ENCODE measurements at regions not wholly inside any gene's neighbourhood (a gene's known extent, or its start where the extent isn't known, plus 50 kb on each side); places are given as distances from the start of the nearest gene placed in this dataset.

GRCh38 chr2:58540681-58541080 is 299.6 kb upstream of the FANCL start:
- TF ChIP-seq HDGF (IDR thresholded peaks at IDR 0.05; ENCODE audit: borderline replicate concordance) (no peak), ARNT (IDR thresholded peaks at IDR 0.05) (no peak), ZNF384 (IDR thresholded peaks at IDR 0.05) (no peak), ELF4 (IDR thresholded peaks at IDR 0.05) (no peak), LEF1 (IDR thresholded peaks at IDR 0.05; ENCODE audit: borderline replicate concordance) (no peak), BHLHE40 (IDR thresholded peaks at IDR 0.05; ENCODE audit: borderline replicate concordance) (no peak), PKNOX1 (IDR thresholded peaks at IDR 0.05) (no peak), FOXM1 (IDR thresholded peaks at IDR 0.05; ENCODE audit: borderline replicate concordance) (no peak), TARDBP (IDR thresholded peaks at IDR 0.05) (no peak), FOXA1 (IDR thresholded peaks at IDR 0.05) (no peak)
- DNase-seq (ENCODE audit: extremely low spot score) = no peak
- ChIA-PET CTCF (no interaction called here), POLR2A (no interaction called here)

- DNase-seq (ENCODE audit: extremely low spot score) = peak; percentile 22
- TF ChIP-seq CTBP1 (IDR thresholded peaks at IDR 0.05; ENCODE audit: borderline replicate concordance) (peak; percentile 63; the same call in 1 of the 2 replicates), FOXM1 (IDR thresholded peaks at IDR 0.05; ENCODE audit: borderline replicate concordance) (no peak), FOXK2 (IDR thresholded peaks at IDR 0.05) (no peak), TARDBP (IDR thresholded peaks at IDR 0.05) (no peak), SP1 (IDR thresholded peaks at IDR 0.05) (no peak), ZNF384 (IDR thresholded peaks at IDR 0.05) (no peak), HDGF (IDR thresholded peaks at IDR 0.05; ENCODE audit: borderline replicate concordance) (no peak), SUZ12 (IDR thresholded peaks at IDR 0.05) (no peak), PKNOX1 (IDR thresholded peaks at IDR 0.05) (peak; percentile 42; the same call in 1 of the 2 replicates), ELF4 (IDR thresholded peaks at IDR 0.05) (no peak), L3MBTL2 (conservative IDR thresholded peaks at IDR 0.05) (no peak), LEF1 (IDR thresholded peaks at IDR 0.05; ENCODE audit: borderline replicate concordance) (no peak), FOXA1 (IDR thresholded peaks at IDR 0.05) (peak; percentile 76; the same call in 1 of the 2 replicates), NFRKB (IDR thresholded peaks at IDR 0.05) (no peak), BHLHE40 (IDR thresholded peaks at IDR 0.05; ENCODE audit: borderline replicate concordance) (no peak), ARNT (IDR thresholded peaks at IDR 0.05) (no peak)
- CTCF ChIA-PET = no interaction called here
- POLR2A ChIA-PET = no interaction called here
Measured at GRCh38 chr2:58539973-58540372, 298.8 kb upstream of the FANCL start.

DNA sequence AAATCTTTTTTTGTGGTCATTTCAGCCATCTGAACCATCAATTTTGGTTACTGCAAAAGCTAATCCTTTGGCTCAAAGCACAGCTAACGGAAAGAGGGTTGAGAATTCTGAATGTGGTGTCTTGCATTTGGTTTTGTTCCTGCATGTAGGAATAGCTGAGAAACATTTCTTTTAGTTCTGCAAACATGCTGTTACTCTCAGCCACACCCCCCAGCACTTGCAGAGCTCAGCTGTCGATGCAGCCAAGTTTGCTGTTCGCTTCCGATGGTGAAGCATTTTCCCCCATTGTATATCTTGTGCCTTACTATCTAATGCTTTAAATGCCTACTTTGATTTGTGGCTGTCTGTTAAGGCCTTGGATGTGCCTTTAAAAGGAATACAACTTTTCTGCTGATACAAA is 294.9 kb upstream of the FANCL start:
- ChIA-PET CTCF (no interaction called here), POLR2A (no interaction called here)
- no peak for TF ChIP-seq FOXA1 (IDR thresholded peaks at IDR 0.05)
- no peak for TF ChIP-seq L3MBTL2 (conservative IDR thresholded peaks at IDR 0.05)
- TF ChIP-seq BHLHE40 (IDR thresholded peaks at IDR 0.05; ENCODE audit: borderline replicate concordance) = no peak
- DNase-seq (ENCODE audit: extremely low spot score) = no peak

DNA sequence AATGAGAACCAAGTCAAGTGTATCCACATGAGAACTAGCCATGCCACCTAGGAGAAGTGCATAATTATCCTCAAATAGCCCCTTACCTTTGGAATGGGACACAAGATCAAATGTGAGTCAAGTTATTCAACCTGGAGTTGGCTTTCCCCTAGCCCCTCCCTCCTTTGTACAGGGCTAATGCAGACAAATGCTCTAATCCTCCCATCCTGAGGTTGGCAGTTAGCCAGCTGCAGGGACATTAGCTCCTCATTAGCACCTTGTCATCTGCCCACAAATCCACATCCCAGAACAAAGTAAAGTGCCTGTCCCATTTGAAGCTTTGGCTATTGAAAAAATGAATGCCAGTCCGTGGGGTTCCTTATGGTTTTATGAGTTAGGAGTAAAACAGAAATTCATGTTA is 294.1 kb upstream of the FANCL start:
- ChIA-PET CTCF (no interaction called here), POLR2A (no interaction called here)
- TF ChIP-seq ARNT (IDR thresholded peaks at IDR 0.05) (no peak), FOXM1 (IDR thresholded peaks at IDR 0.05; ENCODE audit: borderline replicate concordance) (no peak), NFRKB (IDR thresholded peaks at IDR 0.05) (no peak), PKNOX1 (IDR thresholded peaks at IDR 0.05) (no peak), SP1 (IDR thresholded peaks at IDR 0.05) (no peak), LEF1 (IDR thresholded peaks at IDR 0.05; ENCODE audit: borderline replicate concordance) (no peak), ZNF384 (IDR thresholded peaks at IDR 0.05) (no peak), FOXK2 (IDR thresholded peaks at IDR 0.05) (no peak), FOXA1 (IDR thresholded peaks at IDR 0.05) (no peak), ELF4 (IDR thresholded peaks at IDR 0.05) (no peak), SUZ12 (IDR thresholded peaks at IDR 0.05) (no peak), L3MBTL2 (conservative IDR thresholded peaks at IDR 0.05) (no peak), BHLHE40 (IDR thresholded peaks at IDR 0.05; ENCODE audit: borderline replicate concordance) (no peak)
- DNase-seq (ENCODE audit: extremely low spot score) = no peak

GRCh38 chr2:58533376-58533775 is 292.3 kb upstream of the FANCL start:
- CTCF ChIA-PET = no interaction called here
- no peak for DNase-seq (ENCODE audit: extremely low spot score)
- POLR2A ChIA-PET = no interaction called here
- no peak for TF ChIP-seq FOXA1 (IDR thresholded peaks at IDR 0.05)
- no peak for TF ChIP-seq FOXK2 (IDR thresholded peaks at IDR 0.05)
- no peak for TF ChIP-seq L3MBTL2 (conservative IDR thresholded peaks at IDR 0.05)
- no peak for TF ChIP-seq ARNT (IDR thresholded peaks at IDR 0.05)
- no peak for TF ChIP-seq BHLHE40 (IDR thresholded peaks at IDR 0.05; ENCODE audit: borderline replicate concordance)
- no peak for TF ChIP-seq ELF4 (IDR thresholded peaks at IDR 0.05)
- TF ChIP-seq PKNOX1 (IDR thresholded peaks at IDR 0.05) = no peak
- TF ChIP-seq TARDBP (IDR thresholded peaks at IDR 0.05) = no peak
- no peak for TF ChIP-seq LEF1 (IDR thresholded peaks at IDR 0.05; ENCODE audit: borderline replicate concordance)
- no peak for TF ChIP-seq SUZ12 (IDR thresholded peaks at IDR 0.05)
- TF ChIP-seq CTBP1 (IDR thresholded peaks at IDR 0.05; ENCODE audit: borderline replicate concordance) = no peak
- TF ChIP-seq HDGF (IDR thresholded peaks at IDR 0.05; ENCODE audit: borderline replicate concordance) = no peak
- no peak for TF ChIP-seq FOXM1 (IDR thresholded peaks at IDR 0.05; ENCODE audit: borderline replicate concordance)

DNA sequence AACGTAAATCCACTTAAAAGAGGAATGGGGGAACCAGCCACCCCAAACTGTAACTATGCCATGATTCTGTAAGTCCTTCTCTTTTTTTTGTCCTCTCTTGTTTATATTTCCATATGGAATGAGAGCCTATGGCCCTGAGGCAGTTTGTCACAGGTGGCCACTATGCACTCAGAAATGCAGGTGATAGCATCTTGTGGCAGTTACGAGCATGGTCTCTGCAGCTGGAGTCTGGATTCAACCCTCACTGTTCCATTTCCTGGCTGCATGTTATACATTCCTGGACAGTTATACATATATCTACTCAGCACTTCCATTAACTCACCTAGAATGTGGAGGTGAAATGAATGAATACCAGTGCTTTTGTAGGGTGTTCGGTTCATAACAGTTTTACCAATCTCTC is 291.5 kb upstream of the FANCL start:
- DNase-seq (ENCODE audit: extremely low spot score) = no peak
- TF ChIP-seq FOXK2 (IDR thresholded peaks at IDR 0.05) (no peak), L3MBTL2 (conservative IDR thresholded peaks at IDR 0.05) (no peak), HDGF (IDR thresholded peaks at IDR 0.05; ENCODE audit: borderline replicate concordance) (no peak), FOXA1 (IDR thresholded peaks at IDR 0.05) (no peak), CTBP1 (IDR thresholded peaks at IDR 0.05; ENCODE audit: borderline replicate concordance) (no peak), FOXM1 (IDR thresholded peaks at IDR 0.05; ENCODE audit: borderline replicate concordance) (no peak), SUZ12 (IDR thresholded peaks at IDR 0.05) (no peak), NFRKB (IDR thresholded peaks at IDR 0.05) (no peak), ZNF384 (IDR thresholded peaks at IDR 0.05) (no peak), PKNOX1 (IDR thresholded peaks at IDR 0.05) (no peak), LEF1 (IDR thresholded peaks at IDR 0.05; ENCODE audit: borderline replicate concordance) (no peak), BHLHE40 (IDR thresholded peaks at IDR 0.05; ENCODE audit: borderline replicate concordance) (no peak), TARDBP (IDR thresholded peaks at IDR 0.05) (no peak), SP1 (IDR thresholded peaks at IDR 0.05) (no peak), ARNT (IDR thresholded peaks at IDR 0.05) (no peak), ELF4 (IDR thresholded peaks at IDR 0.05) (no peak)
- POLR2A ChIA-PET = no interaction called here
- CTCF ChIA-PET = interaction anchor here (0.7 kb wide), 1 partner anchor 17 kb away, joined by 4 read pairs; no protein-coding TSS in a partner anchor

Data from HEK293T (cell line).